Epithelial cell of esophagus (primary cell): ENCODE measurements at regions not wholly inside any gene's neighbourhood (a gene's known extent, or its start where the extent isn't known, plus 50 kb on each side); places are given as distances from the start of the nearest gene placed in this dataset.
"Not testable (repeated sequence)": the region's sequence is repeated elsewhere in the genome, so short reads cannot be mapped to it uniquely, and the experiment has no call there.

Source experiments
- DNase-seq: peaks from one replicate; pipeline ENCODE4 v3.0.0; 2010; ENCODE audit warnings: low read depth
- H3K4me3 ChIP-seq: 2 replicates; pipeline ENCODE4 v1.5.1; 2011; ENCODE audit warnings: mild to moderate bottlenecking, low read length, control low read depth
- CTCF ChIP-seq: IDR thresholded peaks from 2 replicates; pipeline ENCODE4 v1.5.1; 2011; ENCODE audit warnings: low read depth, mild to moderate bottlenecking, low read length, control low read depth, inconsistent platforms; ENCODE audit not compliant: insufficient read depth; ENCODE audit errors: missing control alignments

GRCh38 chr10:30719832-30720231 lies 90.3 kb upstream of the LYZL2 start:
- no peak for DNase-seq
- no peak for TF ChIP-seq CTCF
- H3K4me3 ChIP-seq, result no peak overlapping the region

- no peak overlapping the region for H3K4me3 ChIP-seq
- no peak for TF ChIP-seq CTCF
- no peak for DNase-seq
Observed at GRCh38 chr10:30709700-30710358, 80.3 kb upstream of the LYZL2 start.

- no peak for DNase-seq
- peak; percentile 6 for TF ChIP-seq CTCF
- no peak overlapping the region for H3K4me3 ChIP-seq
Observed at GRCh38 chr10:30709229-30709628, 79.7 kb upstream of the LYZL2 start.

- no peak for DNase-seq
- no peak overlapping the region for H3K4me3 ChIP-seq
- TF ChIP-seq CTCF, result no peak
Observed at GRCh38 chr10:30708234-30708633, 78.7 kb upstream of the LYZL2 start.

GRCh38 chr10:30706189-30706588 lies 76.6 kb upstream of the LYZL2 start:
- not testable (repeated sequence) for DNase-seq, H3K4me3 ChIP-seq

GRCh38 chr10:30705625-30706149 lies 76.1 kb upstream of the LYZL2 start:
- no peak for DNase-seq
- no peak for TF ChIP-seq CTCF
- H3K4me3 ChIP-seq, result no peak overlapping the region

- H3K4me3 ChIP-seq, result no peak overlapping the region
- DNase-seq, result no peak
- no peak for TF ChIP-seq CTCF
Observed at GRCh38 chr10:30705101-30705624, 75.6 kb upstream of the LYZL2 start.

- DNase-seq, H3K4me3 ChIP-seq: not testable (repeated sequence)
Observed at GRCh38 chr10:30704601-30705100, 75.1 kb upstream of the LYZL2 start.
